Fibroblast of skin of abdomen (primary cell): ENCODE measurements at regions not wholly inside any gene's neighbourhood (a gene's known extent, or its start where the extent isn't known, plus 50 kb on each side); places are given as distances from the start of the nearest gene placed in this dataset.

ENCODE experiments used
- DNase-seq: peaks from one replicate; pipeline ENCODE4 v3.0.0-alpha.2; 2013

DNA sequence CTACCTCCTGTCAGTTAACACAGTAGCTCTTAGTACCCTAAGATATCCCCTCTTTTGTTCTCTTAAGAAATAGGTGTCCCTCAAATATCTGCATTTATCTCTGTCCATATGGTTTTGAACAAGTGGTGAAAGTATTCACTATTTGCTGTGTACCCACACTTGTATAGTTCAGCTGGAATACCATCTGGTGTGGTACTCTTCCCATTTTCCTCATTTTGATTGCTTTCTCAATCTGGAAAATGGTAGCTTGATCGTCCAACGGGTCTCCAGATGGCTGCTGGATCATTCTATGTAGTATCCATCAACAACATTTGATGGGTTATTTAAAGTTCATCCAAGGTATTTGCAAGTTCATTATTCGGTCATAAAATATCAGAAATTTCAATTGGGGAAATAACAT lies 100.3 kb upstream of the DPYD start:
- no peak for DNase-seq

DNA sequence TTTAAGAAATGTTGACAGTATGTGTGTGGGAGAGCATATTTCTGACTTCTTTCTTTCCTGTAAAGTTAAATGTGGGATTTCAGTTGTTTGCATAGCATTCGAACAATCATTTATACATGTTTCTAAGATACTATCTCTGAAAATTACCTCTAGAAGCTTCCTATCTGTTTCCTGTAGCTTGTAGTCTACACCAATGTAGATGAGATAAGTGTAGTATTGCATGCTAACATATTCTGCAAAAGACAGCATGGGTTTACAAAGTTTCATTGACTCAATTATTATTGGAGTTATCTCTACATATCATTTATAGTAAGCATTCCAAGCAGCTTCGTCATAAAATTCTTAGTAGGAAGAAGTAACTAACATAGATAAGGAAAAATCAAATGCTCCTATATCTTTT lies 98.9 kb upstream of the DPYD start:
- DNase-seq: no peak

DNA sequence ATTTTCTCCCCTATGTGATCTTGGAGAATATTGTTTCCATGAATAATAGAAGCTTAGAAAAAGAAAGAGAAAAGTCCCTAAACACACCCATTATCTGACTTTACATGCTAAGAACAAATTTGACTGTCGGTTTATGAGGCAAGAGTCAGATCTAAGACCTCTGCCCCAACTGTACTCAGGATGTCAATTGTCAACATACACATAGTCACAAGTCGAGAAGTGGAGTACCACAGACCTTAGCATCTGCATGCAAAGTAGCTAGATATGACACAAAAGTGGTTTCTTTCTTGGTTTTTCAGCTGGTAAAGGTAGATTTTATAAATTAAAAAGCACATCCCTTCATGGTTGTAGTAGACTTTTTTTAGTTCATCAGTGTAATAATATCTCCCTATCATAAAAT lies 97.2 kb upstream of the DPYD start:
- DNase-seq: no peak

DNA sequence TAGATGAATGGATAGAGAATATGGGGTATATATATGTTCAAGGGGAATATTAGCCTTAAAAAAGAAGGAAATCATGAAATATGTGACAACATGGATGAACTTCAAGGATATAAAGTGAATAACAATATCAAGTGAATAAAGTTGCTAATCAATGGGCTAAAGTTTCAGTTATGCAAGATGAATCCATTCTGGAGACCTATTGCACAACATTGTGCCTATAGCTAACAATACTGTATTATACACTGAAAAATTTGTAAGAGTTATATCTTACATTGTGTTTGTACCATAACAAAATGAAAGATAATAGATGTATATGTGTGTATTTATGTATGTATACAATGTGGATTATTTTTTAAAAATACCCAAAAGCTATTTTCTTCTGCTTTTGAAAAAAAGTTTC lies 96.3 kb upstream of the DPYD start:
- no peak for DNase-seq

DNA sequence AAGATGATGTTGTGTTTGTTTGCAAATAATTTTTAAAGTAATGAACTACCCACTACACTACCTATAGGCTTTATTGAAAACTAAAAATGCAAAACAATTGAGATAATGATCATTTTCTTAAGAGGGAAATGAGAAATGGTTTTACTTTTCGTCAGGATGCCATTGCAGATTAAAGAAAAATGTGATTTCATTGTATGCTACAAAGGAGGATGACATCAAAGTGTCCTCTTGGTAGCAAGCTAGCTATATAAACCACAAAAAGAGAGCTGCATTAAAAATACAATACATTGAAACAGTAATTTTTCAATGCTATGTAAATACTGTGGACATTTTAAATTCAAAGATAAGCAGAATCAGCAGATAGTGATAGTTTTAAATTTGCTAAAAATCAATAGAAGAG lies 87.5 kb upstream of the DPYD start:
- DNase-seq: no peak

DNA sequence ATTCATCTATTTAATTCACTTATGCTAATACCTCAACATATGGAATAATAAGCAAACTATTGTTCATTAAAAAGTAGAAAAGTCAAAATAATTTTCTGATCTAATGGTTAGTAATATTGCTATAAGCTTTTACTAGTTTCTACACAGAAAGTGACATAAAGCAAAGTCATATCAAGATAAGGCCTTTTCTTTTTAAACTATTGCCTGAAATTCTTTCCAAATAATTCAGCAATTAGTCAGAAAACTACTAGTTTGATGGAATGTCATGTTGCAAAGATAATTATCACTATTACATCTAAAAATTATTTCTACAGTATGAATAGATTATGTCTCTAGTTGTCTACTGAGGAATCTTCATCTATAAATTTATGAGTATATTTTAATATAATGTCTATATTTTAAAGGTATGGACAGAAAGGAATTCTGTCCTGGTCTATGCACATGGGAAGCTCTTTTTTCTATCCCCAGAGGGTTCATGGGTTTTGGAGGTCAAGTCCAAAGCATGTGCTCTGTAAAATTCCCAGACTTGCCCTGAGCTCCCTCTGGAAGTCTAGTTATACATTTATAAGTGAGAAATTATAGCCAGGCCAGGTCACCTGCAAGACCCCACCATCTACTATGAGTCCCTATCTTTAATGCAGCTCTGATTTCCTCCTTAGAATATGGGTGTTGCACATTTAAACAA lies 84.6 kb upstream of the DPYD start:
- peak; percentile 52 for DNase-seq

DNA sequence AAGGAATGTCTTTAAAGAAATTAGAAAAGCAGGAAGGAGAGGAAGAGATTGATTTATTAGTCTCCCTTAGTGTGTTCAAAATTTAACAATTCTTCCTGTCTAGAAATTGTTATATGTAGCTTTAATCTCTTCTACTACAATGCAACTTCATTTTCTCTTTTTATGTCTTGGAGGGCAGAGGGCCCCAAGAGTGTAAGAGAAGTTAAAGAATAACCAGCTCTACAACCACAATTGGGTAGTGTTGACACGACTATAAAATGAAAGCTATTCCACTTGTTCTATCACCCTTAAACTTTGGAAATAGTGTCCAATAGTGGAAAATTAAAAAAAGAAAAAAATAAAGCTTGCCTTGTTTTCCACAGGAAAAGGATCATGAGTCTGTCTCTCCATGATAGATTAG lies 82.6 kb upstream of the DPYD start:
- no peak for DNase-seq

DNA sequence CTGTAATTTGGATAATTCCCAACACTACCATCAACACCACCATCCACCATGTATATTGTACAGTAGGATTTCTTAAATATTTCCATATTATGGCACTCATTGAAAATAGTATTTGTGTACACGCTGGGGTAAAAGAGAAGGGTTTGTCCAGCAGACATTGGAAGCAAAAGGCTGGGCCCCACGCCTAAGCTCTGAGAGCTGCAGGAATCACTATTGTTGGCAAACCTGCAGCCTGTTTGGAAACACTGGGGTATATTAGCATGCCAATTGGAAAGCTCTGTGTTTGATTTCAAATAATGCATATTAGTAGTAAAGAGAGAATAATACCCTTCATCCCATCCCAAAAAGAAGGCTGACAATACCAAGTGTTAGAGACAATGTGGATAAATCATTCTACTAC lies 81.5 kb upstream of the DPYD start:
- DNase-seq: no peak

DNA sequence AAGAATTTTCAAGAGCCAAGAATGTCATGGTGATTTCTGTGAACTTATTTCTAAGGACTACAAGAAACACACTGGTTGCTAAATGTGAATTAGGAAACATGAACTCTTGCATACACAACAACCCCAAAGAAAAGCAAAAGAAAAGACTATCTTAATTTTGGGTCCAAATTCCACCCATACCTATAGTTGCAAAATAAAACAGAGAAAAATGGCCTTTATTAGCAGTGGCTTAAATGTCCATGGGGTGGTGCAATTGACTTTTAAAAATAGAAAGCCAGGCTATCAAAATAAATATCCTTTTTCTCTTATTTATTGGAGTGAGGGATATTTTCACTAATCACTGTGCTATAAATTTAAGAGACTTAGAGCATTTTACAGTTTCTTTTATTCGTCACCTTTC lies 80.9 kb upstream of the DPYD start:
- peak; percentile 14 for DNase-seq

DNA sequence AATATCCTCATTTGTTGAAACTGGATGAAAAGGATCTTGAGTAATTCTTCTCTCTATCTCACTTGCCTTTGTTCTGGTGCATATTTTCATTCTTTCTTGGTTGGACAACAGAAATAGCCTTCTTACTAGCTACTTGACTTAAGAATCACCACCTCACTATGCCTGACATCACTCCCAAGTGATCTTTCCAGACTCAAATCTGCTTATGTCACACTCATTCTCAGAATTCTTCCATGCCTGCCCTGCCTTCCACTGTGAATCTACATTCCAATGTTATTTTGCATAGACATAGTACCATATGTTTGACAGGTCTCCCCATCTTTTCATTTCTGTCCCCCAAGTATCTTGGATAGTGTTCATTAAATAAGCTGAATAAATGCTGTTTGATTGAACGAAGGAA lies 78.5 kb upstream of the DPYD start:
- peak; percentile 91 for DNase-seq

DNA sequence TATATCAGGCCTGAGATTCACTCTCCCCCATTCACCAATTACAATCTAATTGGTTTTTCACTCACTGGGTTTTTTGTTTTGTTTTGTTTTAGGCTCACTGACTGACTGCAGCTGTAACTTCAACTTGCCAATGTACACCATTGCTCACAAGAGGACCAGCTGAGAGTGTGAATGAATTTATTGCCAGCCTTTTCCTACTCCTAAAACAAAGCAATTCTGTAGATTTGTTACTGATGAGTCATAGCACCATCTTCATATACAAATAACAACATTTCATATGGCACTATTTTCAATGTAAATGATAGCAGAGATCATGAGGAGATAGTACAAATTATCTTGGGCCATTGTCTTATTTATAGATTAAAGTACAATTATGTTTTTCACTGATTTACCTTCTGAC lies 76.0 kb upstream of the DPYD start:
- DNase-seq: peak; percentile 10

DNA sequence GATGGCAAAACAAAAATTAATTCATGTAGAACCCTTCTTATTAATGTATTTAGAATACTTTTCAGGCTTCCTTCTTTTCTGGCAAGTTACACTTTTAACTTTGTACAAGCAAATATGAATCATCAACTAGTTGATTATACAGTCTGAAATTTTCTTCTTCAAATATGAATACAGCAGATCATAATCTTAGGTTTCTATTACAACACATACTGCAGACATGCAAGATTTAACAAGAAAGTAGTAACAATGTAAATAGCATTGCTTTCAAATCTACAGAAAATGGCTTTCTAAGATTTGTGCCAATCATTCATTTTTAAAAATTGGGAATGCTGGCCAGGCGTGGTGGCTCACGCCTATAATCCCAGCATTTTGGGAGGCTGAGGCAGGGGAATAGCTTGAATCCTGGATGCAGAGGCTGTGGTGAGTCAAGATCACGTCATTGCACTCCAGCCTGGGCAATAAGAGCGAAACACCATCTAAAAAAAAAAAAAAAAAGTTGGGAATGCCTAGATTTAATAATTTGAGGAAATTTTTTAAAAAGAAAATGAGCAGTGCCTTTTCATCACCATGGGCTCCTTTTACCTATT lies 68.4 kb upstream of the DPYD start:
- DNase-seq: peak; percentile 13

DNA sequence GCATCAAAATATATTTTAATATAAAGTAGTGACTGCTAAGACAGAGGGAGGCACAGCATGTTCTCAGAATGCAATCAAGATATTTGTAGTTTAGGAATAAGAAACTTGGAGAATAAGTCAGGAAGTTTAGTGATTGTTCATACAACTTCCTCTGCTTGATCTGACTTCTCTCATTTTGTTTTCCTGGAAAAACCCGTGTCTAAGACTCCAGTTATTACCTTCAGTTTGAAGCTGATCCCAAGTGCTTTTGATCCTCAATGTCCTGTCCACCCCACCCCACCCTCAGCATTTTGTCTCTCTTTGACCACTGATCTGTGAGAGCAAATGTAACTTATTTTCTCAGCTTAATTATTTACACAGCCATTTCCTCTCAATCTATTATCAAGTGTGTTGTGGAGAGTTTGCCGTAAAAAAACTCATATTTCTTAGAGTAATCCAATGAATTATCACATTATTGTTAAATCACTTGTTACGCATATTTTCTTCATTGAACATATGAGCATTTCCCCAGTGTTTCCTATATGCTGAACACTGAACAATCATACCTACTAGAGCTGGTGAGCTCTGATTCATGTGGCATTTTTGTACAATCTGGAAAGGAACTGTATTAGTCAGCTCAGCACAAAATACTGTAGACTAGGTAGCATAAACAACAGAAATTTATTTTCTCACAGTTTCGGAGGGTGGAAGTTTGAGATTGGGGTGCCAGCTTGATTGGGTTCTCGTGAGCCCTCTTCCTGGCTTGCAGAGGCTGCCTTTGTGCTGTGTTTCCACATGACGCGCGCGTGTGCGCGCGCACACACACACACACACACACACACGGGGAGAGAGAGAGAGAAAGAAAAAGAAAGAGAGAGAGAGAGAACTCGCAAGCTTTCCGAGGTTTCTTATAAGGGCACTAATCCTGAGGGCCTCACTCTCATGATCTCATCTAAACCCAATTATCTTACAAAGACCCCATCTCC lies 65.5 kb upstream of the DPYD start:
- peak; percentile 9 for DNase-seq

DNA sequence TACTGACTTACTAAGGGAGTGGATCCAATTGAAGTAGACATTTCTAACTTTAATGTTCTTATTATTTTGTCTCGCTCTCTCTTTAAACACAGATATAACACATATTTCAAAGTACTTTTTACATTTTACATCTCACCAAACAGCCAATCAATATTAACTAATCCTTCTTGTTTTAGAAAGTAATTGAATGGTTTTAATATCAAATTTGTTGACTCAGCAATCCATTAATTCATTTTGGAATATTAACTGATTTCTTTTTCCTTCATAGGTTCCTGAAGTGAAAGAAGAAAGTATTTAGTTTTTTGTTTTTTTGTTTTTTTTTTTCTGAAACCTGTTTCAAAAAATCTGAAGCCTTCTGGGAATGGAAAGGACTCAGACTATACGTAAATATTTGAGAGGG lies 62.3 kb upstream of the DPYD start:
- DNase-seq: no peak

DNA sequence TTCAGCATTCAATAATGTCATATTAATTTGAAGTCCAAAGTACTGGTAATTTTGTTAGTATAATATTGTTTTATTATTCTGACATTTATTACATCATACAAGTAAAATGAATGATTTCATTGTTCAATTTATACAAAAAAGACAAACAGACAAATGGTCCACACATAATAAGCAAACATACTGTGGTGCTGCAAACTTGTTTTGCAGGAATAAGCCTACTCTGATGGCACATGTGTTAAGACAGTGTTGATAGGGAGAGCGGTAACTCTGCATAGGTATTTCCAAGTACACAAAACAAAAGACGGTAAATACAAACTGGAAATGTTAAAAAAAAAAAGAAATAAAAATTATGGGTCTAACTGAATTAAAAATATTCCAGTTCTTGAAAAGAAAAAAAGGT lies 59.7 kb upstream of the DPYD start:
- no peak for DNase-seq

DNA sequence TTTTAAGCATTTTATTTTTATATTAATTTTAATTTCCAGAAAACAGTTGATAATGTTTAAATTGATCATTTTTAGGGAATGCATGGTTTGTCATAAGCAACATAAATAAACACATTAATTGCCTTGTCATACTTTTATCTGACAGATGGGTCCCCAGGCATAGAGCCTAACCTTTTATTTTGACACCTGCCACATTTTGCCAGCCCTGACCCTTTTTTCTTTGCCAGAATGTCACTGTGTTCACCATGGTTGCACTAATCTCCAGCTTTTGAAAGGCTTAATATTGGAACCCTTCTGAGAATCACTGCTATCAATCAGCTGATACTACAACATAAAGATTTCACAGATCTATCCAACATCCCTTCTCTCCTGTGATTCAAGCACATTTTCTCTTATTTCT lies 56.0 kb upstream of the DPYD start:
- DNase-seq: no peak
